ENCODE measurements at regions not wholly inside any gene's neighbourhood (a gene's known extent, or its start where the extent isn't known, plus 50 kb on each side); places are given as distances from the start of the nearest gene placed in this dataset.

GRCh38 chr9:73038089-73038509 lies 85.2 kb upstream of the ALDH1A1 start:
- no peak for TF ChIP-seq CTCF (IDR thresholded peaks at IDR 0.05)
- no peak for TF ChIP-seq POLR2A (IDR thresholded peaks at IDR 0.05)
- no peak for TF ChIP-seq EP300 (IDR thresholded peaks at IDR 0.05)
